Right ventricle myocardium inferior (tissue), 1 donor: ENCODE measurements at regions not wholly inside any gene's neighbourhood (a gene's known extent, or its start where the extent isn't known, plus 50 kb on each side); places are given as distances from the start of the nearest gene placed in this dataset.

Experiments used
- ATAC-seq: fragments of 200-7000 bp; cut with Tn5 transposase; one replicate; pipeline ENCODE4 v1.9.1; 2020; ENCODE audit warnings: mild to moderate bottlenecking, moderate library complexity
- DNase-seq: peaks from one replicate; pipeline ENCODE4 v3.0.0; 2021; ENCODE audit errors: missing footprints
- intact Hi-C: fragments of 100-400 bp; cut with DNase I; formaldehyde crosslinking; loops from one replicate; pipeline ENCODE4 v1.11.0; 2022
- donor health status: DM: no; HTN: yes; CAD: no; lungs with severe emphysema.

- no peak for ATAC-seq
- DNase-seq: peak; percentile 40
- intact Hi-C loops: no loop called here
Measured at GRCh38 chr10:91698258-91698657, 65.4 kb upstream of the PPP1R3C start.

- ATAC-seq (no peak), DNase-seq (no peak)
- intact Hi-C loops: no loop called here
Measured at GRCh38 chr10:91694170-91694794, 61.4 kb upstream of the PPP1R3C start.

DNA sequence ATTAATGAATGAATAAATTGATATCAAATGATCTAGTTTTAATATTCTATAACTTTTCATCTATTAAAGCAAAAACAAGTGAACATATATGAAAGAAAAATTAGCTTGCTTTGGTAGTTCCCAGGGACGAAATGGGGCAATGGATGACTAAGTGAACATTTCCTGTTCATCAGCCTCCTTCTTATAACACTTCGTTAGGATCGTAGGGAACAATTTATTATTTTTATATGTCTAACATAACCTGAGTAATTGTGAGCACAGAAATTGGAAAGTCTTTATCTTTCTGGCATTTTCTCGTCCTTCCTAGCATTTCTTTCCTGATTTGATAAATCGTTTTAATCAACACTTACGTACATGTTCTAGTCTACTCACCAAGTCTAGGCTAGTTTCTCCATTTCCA lies 59.1 kb upstream of the PPP1R3C start:
- no peak for ATAC-seq
- no peak for DNase-seq
- intact Hi-C loops: no loop called here

- intact Hi-C loops: no loop called here
- DNase-seq (no peak), ATAC-seq (no peak)
Measured at GRCh38 chr10:91690996-91691676, 58.3 kb upstream of the PPP1R3C start.

GRCh38 chr10:91690412-91690811 lies 57.5 kb upstream of the PPP1R3C start:
- ATAC-seq (no peak), DNase-seq (no peak)
- intact Hi-C loops: no loop called here

DNA sequence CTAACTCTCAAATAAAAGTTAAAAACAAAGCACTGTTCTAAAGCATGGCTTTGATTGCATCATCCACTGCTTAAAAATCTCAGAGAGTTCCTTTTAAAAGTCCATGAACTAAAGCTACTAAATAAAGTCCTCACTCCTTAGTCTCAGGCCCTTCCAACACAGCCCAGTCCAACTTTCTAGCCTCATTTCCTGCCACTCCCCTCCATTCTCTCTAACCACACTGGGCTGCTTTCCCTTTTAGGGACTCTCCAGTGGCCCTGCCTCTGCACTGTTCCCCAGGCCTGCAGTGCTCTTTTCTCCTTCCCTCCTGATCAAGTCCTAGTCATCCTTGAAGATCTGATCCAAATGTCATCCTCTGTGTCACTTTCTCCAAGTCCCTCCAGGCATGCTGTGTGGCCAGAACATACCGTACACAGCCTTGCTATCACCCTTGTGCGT lies 56.9 kb upstream of the PPP1R3C start:
- intact Hi-C loops: no loop called here
- DNase-seq: no peak
- ATAC-seq: peak; percentile 95

GRCh38 chr10:91684841-91685240 lies 52.0 kb upstream of the PPP1R3C start:
- DNase-seq: no peak
- no peak for ATAC-seq
- intact Hi-C loops: no loop called here

DNA sequence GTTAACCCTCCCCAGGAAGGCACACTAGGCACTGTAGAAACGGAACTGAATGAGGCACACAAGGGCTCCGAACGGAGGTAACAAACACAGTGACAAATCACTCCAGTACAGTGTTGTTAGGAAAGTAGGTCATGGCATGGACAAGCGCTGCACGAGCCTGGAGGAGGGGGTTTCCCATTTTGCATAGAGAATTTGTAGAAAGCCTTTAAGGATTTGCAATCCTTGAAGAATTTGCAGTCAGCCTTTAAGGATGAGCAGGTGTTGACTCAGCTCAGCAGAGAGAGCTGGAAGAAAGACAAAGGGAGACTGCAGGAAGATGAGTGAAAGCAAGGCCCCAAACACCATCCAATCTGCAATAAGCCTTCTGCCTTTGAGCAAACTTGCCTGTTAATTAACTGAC lies 51.1 kb upstream of the PPP1R3C start:
- DNase-seq (no peak), ATAC-seq (no peak)
- intact Hi-C loops: no loop called here

DNA sequence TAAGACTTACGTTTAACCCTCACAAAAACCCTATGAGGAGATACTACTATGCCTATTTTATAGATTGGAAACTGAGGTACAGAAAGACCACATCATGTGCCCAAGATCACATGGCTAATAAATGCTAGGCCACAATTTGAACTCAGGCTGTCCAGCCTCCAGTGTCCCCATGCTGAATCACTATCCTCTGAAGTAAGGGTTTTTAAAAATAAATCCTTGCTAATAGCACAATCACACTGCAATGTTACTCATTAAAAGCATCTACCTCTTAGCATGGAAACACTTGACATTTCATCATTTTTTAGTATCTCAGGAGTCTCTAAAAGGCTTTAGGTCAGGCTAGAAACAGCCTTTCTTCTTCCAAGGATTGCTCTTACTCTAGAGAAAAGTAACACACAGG lies 50.0 kb upstream of the PPP1R3C start:
- intact Hi-C loops: no loop called here
- DNase-seq (no peak), ATAC-seq (no peak)
